IMR-90 (cell line): ENCODE measurements at regions not wholly inside any gene's neighbourhood (a gene's known extent, or its start where the extent isn't known, plus 50 kb on each side); places are given as distances from the start of the nearest gene placed in this dataset.
A peak's percentile ranks its signal among the peaks of the same experiment; 100 is the strongest.

ENCODE experiments used
- ATAC-seq: fragments of 200-7000 bp; cut with Tn5 transposase; 2 replicates; pipeline ENCODE4 v1.9.1; 2020; ENCODE audit warnings: low read depth, mild to moderate bottlenecking, moderate library complexity
- BruUV-seq: library from RNA; stranded (reverse); fragments of 400-500 nt; replicated peaks from 2 replicates; lab custom pipeline; 2021; lab: Mats Ljungman, UMichigan
- CTCF ChIA-PET: fragments of 300-600 bp; formaldehyde crosslinking; extraction: SDS; loops from one replicate; lab custom pipeline; 2021; ENCODE audit warnings: antibody characterized with exemption; lab: Yijun Ruan, JAX
- POLR2A ChIA-PET: fragments of 300-600 bp; sonication (Branson Sonifier 250); formaldehyde crosslinking; loops from one replicate; lab custom pipeline; 2022; ENCODE audit warnings: antibody characterized with exemption; ENCODE audit not compliant: unreplicated experiment; lab: Charles Lee
- DNase-seq: peaks from one replicate; pipeline ENCODE4 v3.0.0; 2013
- H2AFZ ChIP-seq: replicated peaks from 2 replicates; pipeline ENCODE3; 2013; ENCODE audit warnings: low read length, mild to moderate bottlenecking; ENCODE audit not compliant: poor library complexity
- H2AK5ac ChIP-seq: 2 replicates; pipeline ENCODE4 v1.6.1; 2013; ENCODE audit warnings: low read depth, low read length, inconsistent platforms
- H2AK9ac ChIP-seq: replicated peaks from 2 replicates; pipeline ENCODE3; 2013; ENCODE audit warnings: mild to moderate bottlenecking, low read depth, low read length, moderate library complexity; ENCODE audit not compliant: poor library complexity
- H2BK120ac ChIP-seq: 2 replicates; pipeline ENCODE4 v1.6.1; 2013; ENCODE audit warnings: low read depth, low read length, inconsistent platforms
- H2BK15ac ChIP-seq: 3 replicates; pipeline ENCODE4 v1.6.1; 2013; ENCODE audit warnings: low read depth, low read length, inconsistent platforms
- H2BK20ac ChIP-seq: 2 replicates; pipeline ENCODE4 v1.6.1; 2013; ENCODE audit warnings: low read depth, mild to moderate bottlenecking, inconsistent platforms, low read length, moderate library complexity
- H2BK5ac ChIP-seq: 2 replicates; pipeline ENCODE4 v1.6.1; 2013; ENCODE audit warnings: mild to moderate bottlenecking, low read depth, low read length, inconsistent platforms; ENCODE audit not compliant: poor library complexity, severe bottlenecking
- H3K14ac ChIP-seq: replicated peaks from 2 replicates; pipeline ENCODE4 v1.6.1; 2013; ENCODE audit warnings: low read depth, low read length, inconsistent platforms
- H3K18ac ChIP-seq: 2 replicates; pipeline ENCODE4 v1.6.1; 2013; ENCODE audit warnings: low read depth, low read length, control low read depth
- H3K23ac ChIP-seq: 2 replicates; pipeline ENCODE4 v1.6.1; 2013; ENCODE audit warnings: low read depth, low read length, inconsistent platforms
- H3K27ac ChIP-seq: 2 replicates; pipeline ENCODE4 v1.5.1; 2013; ENCODE audit warnings: mild to moderate bottlenecking, control low read depth, low read length; ENCODE audit not compliant: insufficient read depth
- H3K27me3 ChIP-seq: 2 replicates; pipeline ENCODE4 v1.6.1; 2013; ENCODE audit warnings: low read length; ENCODE audit not compliant: control insufficient read depth, insufficient read depth
- H3K36me3 ChIP-seq: 2 replicates; pipeline ENCODE4 v1.6.1; 2013; ENCODE audit warnings: low read length, mixed read lengths; ENCODE audit not compliant: control insufficient read depth, insufficient read depth
- H3K4ac ChIP-seq: 2 replicates; pipeline ENCODE4 v1.6.1; 2013; ENCODE audit warnings: low read depth, low read length, inconsistent platforms
- H3K4me1 ChIP-seq: 2 replicates; pipeline ENCODE4 v1.6.1; 2013; ENCODE audit warnings: low read length, mixed read lengths; ENCODE audit not compliant: control insufficient read depth, insufficient read depth
- H3K4me2 ChIP-seq: 2 replicates; pipeline ENCODE4 v1.6.1; 2013; ENCODE audit warnings: low read depth, mild to moderate bottlenecking, control low read depth, low read length, moderate library complexity
- H3K4me3 ChIP-seq: 2 replicates; pipeline ENCODE4 v1.5.1; 2013; ENCODE audit warnings: low read depth, mild to moderate bottlenecking, control low read depth, low read length, moderate library complexity; ENCODE audit not compliant: insufficient read depth
- H3K56ac ChIP-seq: 2 replicates; pipeline ENCODE4 v1.6.1; 2013; ENCODE audit warnings: low read length, inconsistent platforms; ENCODE audit not compliant: insufficient read depth; ENCODE audit errors: extremely low read depth
- H3K79me1 ChIP-seq, 2 experiments: 2 replicates each; pipeline ENCODE4 v1.6.1; 2013; ENCODE audit warnings: low read length in 2 of 2, inconsistent platforms in 1 of 2, low read depth in 1 of 2
- H3K9ac ChIP-seq: 2 replicates; pipeline ENCODE4 v1.6.1; 2013; ENCODE audit warnings: low read depth, low read length, control low read depth
- H3K9me1 ChIP-seq: 2 replicates; pipeline ENCODE4 v1.6.1; 2013; ENCODE audit warnings: low read length, inconsistent platforms; ENCODE audit not compliant: insufficient read depth
- H3K9me3 ChIP-seq: 2 replicates; pipeline ENCODE4 v1.6.1; 2013; ENCODE audit warnings: low read length; ENCODE audit not compliant: control insufficient read depth, insufficient read depth
- H4K20me1 ChIP-seq: 2 replicates; pipeline ENCODE4 v1.6.1; 2013; ENCODE audit warnings: low read length, inconsistent platforms; ENCODE audit not compliant: insufficient read depth
- H4K5ac ChIP-seq: 2 replicates; pipeline ENCODE4 v1.6.1; 2013; ENCODE audit warnings: mild to moderate bottlenecking, low read depth, low read length, control low read depth
- H4K8ac ChIP-seq, 2 experiments: 2 replicates each; pipeline ENCODE4 v1.6.1; 2013; ENCODE audit warnings: low read depth in 2 of 2, low read length in 2 of 2, control low read depth in 1 of 2, inconsistent platforms in 1 of 2
- H4K91ac ChIP-seq: 2 replicates; pipeline ENCODE4 v1.6.1; 2013; ENCODE audit warnings: low read depth, low read length, inconsistent platforms; ENCODE audit not compliant: insufficient read depth
- WGBS, 2 experiments: methylation state at CpG; one replicate each; pipeline versions ENCODE4 v1.1.5 to v1.1.7; 2013; ENCODE audit warnings: missing lambda C conversion rate in 2 of 2; ENCODE audit not compliant: insufficient read length in 1 of 2; ENCODE audit errors: extremely low coverage in 2 of 2; 5-methylcytosine and 5-hydroxymethylcytosine counted together
- dilution Hi-C: fragments of 300-500 bp; cut with HindIII; formaldehyde crosslinking; loops from one replicate; pipeline ENCODE4 v1.14.3; 2018; ENCODE audit warnings: low sequenced_read_pairs; ENCODE audit not compliant: unreplicated experiment
- in situ Hi-C: fragments of 300-500 bp; cut with MboI; formaldehyde crosslinking; loops from 3 replicates; pipeline ENCODE4 v1.14.3; 2019; ENCODE audit warnings: low sequenced_read_pairs, inconsistent platforms, mixed read lengths
- intact Hi-C: fragments of 100-400 bp; cut with micrococcal nuclease; formaldehyde crosslinking; loops from 2 replicates; pipeline ENCODE4 v1.10.0; 2022
- TF ChIP-seq, protein P1 (sequence below): fragments of 150-350 bp; IDR thresholded peaks from 2 replicates; pipeline ENCODE4 v1.6.1; 2017; ENCODE audit warnings: mild to moderate bottlenecking, antibody characterized with exemption, low read length, low read depth

DNA sequence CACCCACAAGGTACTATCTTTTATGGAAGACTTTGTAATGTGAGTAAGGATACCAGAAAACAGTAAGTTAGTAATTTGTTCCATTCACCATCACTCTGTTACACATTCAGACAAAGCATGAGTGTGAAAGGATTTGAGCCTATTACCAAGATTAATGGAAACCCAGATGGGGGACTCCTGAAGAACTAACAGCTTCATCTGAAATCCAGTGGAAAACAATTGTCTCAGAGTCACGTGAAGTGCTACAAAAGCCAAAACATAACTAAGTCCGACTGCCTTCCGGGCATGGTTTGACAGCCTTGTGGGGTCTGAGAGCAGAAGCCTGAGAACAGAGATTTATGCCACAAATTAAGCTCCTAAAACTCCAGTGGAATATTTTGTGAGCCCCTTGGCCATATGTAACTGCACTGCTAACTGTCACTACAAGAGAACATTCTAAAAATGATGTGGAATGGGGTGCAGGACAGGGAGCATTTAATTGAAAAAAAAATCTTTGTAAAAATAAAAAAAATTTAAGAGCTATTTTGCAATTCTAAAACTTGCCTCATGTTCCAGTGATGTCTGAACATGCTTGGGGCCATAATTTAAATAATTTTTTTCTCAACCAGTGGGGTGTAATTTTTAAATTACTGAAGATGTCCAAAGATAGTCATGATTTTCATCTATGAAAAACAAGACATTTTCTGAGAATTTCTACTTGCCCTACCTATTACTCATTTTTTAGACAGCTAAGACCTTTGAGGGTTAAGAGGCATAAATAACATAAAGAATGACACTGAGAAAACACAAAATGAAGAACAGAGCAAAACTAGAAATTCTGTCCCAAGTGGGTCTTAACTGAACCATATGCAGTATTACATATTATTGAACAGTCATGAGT, 555.0 kb downstream of the INHBA start:
- Histone ChIP-seq H4K20me1 (no peaks in the 10 kb centered on the region), H3K23ac (no peak overlapping the region), H2BK15ac (peak overlapping the region; percentile 39; the same call in 1 of the 3 replicates), H3K4me1 (peaks cover 8% of the 10 kb centered on the region; the same call in 1 of the 2 replicates), H3K4me3 (no peak overlapping the region), H3K27ac (no peak overlapping the region), H2BK20ac (peak overlapping the region; percentile 56; the same call in 1 of the 2 replicates), H3K27me3 (no peaks in the 10 kb centered on the region), H4K91ac (no peak overlapping the region), H3K79me1 (no peaks in the 10 kb centered on the region), H3K36me3 (no peaks in the 10 kb centered on the region), H3K9me1 (peaks cover 2% of the 10 kb centered on the region; the same call in 1 of the 2 replicates), H3K4ac (peak overlapping the region; percentile 55; the same call in 1 of the 2 replicates), H3K4me2 (peak overlapping the region; percentile 46; the same call in 1 of the 2 replicates), H4K5ac (no peak overlapping the region; the same call in 1 of the 2 replicates), H3K14ac (0 out of 2 replicates have a peak overlapping the region, but pooled peaks have one; percentile 58), H2AFZ (peak overlapping the region; percentile 11), H2AK5ac (no peak overlapping the region; the same call in 1 of the 2 replicates), H2AK9ac (no peak overlapping the region), H4K8ac (no peak overlapping the region), H3K56ac (no peak overlapping the region), H3K9me3 (no peaks in the 10 kb centered on the region), H3K9ac (no peak overlapping the region), H2BK120ac (peak overlapping the region; percentile 44; the same call in 1 of the 2 replicates), H3K18ac (peak overlapping the region; percentile 57; the same call in 1 of the 2 replicates), H2BK5ac (no peak overlapping the region)
- CTCF ChIA-PET, result interaction anchor here (1.0 kb wide), 1 partner anchor 16 kb away, joined by 3 read pairs; no protein-coding TSS in a partner anchor
- no CpG with 5 or more reads among the region's 3 CpGs for WGBS, 2 experiments
- no peak for ATAC-seq
- in situ Hi-C loops (no loop called here), intact Hi-C loops (no loop called here), dilution Hi-C loops (no loop called here)
- TF ChIP-seq, protein P1, sequence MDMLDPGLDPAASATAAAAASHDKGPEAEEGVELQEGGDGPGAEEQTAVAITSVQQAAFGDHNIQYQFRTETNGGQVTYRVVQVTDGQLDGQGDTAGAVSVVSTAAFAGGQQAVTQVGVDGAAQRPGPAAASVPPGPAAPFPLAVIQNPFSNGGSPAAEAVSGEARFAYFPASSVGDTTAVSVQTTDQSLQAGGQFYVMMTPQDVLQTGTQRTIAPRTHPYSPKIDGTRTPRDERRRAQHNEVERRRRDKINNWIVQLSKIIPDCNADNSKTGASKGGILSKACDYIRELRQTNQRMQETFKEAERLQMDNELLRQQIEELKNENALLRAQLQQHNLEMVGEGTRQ, result no peak
- DNase-seq, result no peak
- no TSS peak for BruUV-seq
- POLR2A ChIA-PET, result no interaction called here
